WTC11 (cell line): ENCODE measurements at regions not wholly inside any gene's neighbourhood (a gene's known extent, or its start where the extent isn't known, plus 50 kb on each side); places are given as distances from the start of the nearest gene placed in this dataset.

ENCODE experiments used
- ATAC-seq: fragments of 200-7000 bp; cut with Tn5 transposase; 2 replicates; pipeline ENCODE4 v1.10.0; 2021; ENCODE audit warnings: mild to moderate bottlenecking, moderate library complexity
- CTCF ChIA-PET: fragments of 300-600 bp; sonication (Branson Sonifier 250); formaldehyde crosslinking; loops from one replicate; lab custom pipeline; 2021; ENCODE audit warnings: antibody characterized with exemption; lab: Charles Lee
- POLR2A ChIA-PET: fragments of 350-600 bp; sonication (Branson Sonifier 250); formaldehyde crosslinking; loops from one replicate; lab custom pipeline; 2021; ENCODE audit warnings: antibody characterized with exemption; lab: Charles Lee
- DNase-seq: peaks from one replicate; pipeline ENCODE4 v3.0.0; 2021; ENCODE audit warnings: low spot score
- H3K27ac Mint-ChIP-seq: 2 replicates; pipeline ENCODE4 v1.8.0; 2021; ENCODE audit warnings: mixed read lengths
- H3K27me3 Mint-ChIP-seq: 2 replicates; pipeline ENCODE4 v1.8.0; 2021; ENCODE audit warnings: low read depth, mild to moderate bottlenecking, moderate library complexity, mixed read lengths
- H3K36me3 Mint-ChIP-seq: 2 replicates; pipeline ENCODE4 v1.8.0; 2021; ENCODE audit warnings: mixed read lengths
- H3K4me1 Mint-ChIP-seq: 2 replicates; pipeline ENCODE4 v1.8.0; 2022; ENCODE audit warnings: mixed read lengths
- H3K4me3 Mint-ChIP-seq: 2 replicates; pipeline ENCODE4 v1.8.0; 2021; ENCODE audit warnings: mild to moderate bottlenecking, moderate library complexity, mixed read lengths
- H3K9me3 Mint-ChIP-seq: 2 replicates; pipeline ENCODE4 v1.8.0; 2021; ENCODE audit warnings: mixed read lengths
- ATF1 ChIP-seq: sonication (generic); formaldehyde crosslinking; IDR thresholded peaks from 2 replicates; pipeline ENCODE4 v1.8.1; 2023; ENCODE audit warnings: mild to moderate bottlenecking, moderate library complexity, missing genetic modification reagents
- ATF3 ChIP-seq: sonication (generic); formaldehyde crosslinking; conservative IDR thresholded peaks from 2 replicates; pipeline ENCODE4 v1.8.1; 2022; ENCODE audit warnings: mild to moderate bottlenecking, missing genetic modification reagents
- CREB1 ChIP-seq: sonication (generic); formaldehyde crosslinking; IDR thresholded peaks from 2 replicates; pipeline ENCODE4 v1.8.0; 2023; ENCODE audit warnings: mild to moderate bottlenecking, missing genetic modification reagents
- E2F5 ChIP-seq: sonication (generic); formaldehyde crosslinking; IDR thresholded peaks from 2 replicates; pipeline ENCODE4 v1.8.1; 2022; ENCODE audit warnings: mild to moderate bottlenecking, moderate library complexity, missing genetic modification reagents
- NFATC4 ChIP-seq: fragments of 250-450 bp; sonication (Bioruptor Pico); IDR thresholded peaks from 2 replicates; pipeline ENCODE4 v1.9.0; 2021; ENCODE audit warnings: mild to moderate bottlenecking
- NR1H2 ChIP-seq: sonication (generic); formaldehyde crosslinking; IDR thresholded peaks from 2 replicates; pipeline ENCODE4 v1.9.0; 2021; ENCODE audit warnings: mild to moderate bottlenecking, moderate library complexity, missing genetic modification reagents
- NR3C1 ChIP-seq: sonication (generic); formaldehyde crosslinking; conservative IDR thresholded peaks from 2 replicates; pipeline ENCODE4 v1.8.1; 2023; ENCODE audit warnings: low read depth, mild to moderate bottlenecking, missing genetic modification reagents
- RORB ChIP-seq: fragments of 250-450 bp; sonication (Bioruptor Pico); IDR thresholded peaks from 2 replicates; pipeline ENCODE4 v1.9.0; 2021; ENCODE audit warnings: mild to moderate bottlenecking
- SMAD4 ChIP-seq: sonication (generic); formaldehyde crosslinking; IDR thresholded peaks from 2 replicates; pipeline ENCODE4 v1.8.0; 2022; ENCODE audit warnings: mild to moderate bottlenecking, missing genetic modification reagents
- TEAD1 ChIP-seq: sonication (generic); formaldehyde crosslinking; IDR thresholded peaks from 2 replicates; pipeline ENCODE4 v1.8.0; 2022; ENCODE audit warnings: mild to moderate bottlenecking, missing genetic modification reagents
- TEAD4 ChIP-seq: sonication (generic); formaldehyde crosslinking; IDR thresholded peaks from 2 replicates; pipeline ENCODE4 v1.8.0; 2022; ENCODE audit warnings: mild to moderate bottlenecking, missing genetic modification reagents
- ZNF232 ChIP-seq: sonication (generic); formaldehyde crosslinking; IDR thresholded peaks from 2 replicates; pipeline ENCODE4 v1.8.0; 2022; ENCODE audit warnings: mild to moderate bottlenecking, missing genetic modification reagents
- ZNF281 ChIP-seq: sonication (generic); formaldehyde crosslinking; IDR thresholded peaks from 2 replicates; pipeline ENCODE4 v1.8.0; 2023; ENCODE audit warnings: mild to moderate bottlenecking, missing genetic modification reagents
- ZNF396 ChIP-seq: fragments of 250-450 bp; sonication (Bioruptor Pico); IDR thresholded peaks from 2 replicates; pipeline ENCODE4 v1.8.0; 2021; ENCODE audit warnings: mild to moderate bottlenecking, moderate library complexity, borderline replicate concordance
- ZNF416 ChIP-seq: fragments of 250-450 bp; sonication (Bioruptor Pico); IDR thresholded peaks from 2 replicates; pipeline ENCODE4 v1.9.0; 2021; ENCODE audit warnings: mild to moderate bottlenecking, inconsistent platforms
- ZNF532 ChIP-seq: fragments of 250-450 bp; sonication (Bioruptor Pico); IDR thresholded peaks from 2 replicates; pipeline ENCODE4 v1.9.0; 2021; ENCODE audit warnings: mild to moderate bottlenecking, borderline replicate concordance

- Mint-ChIP-seq H3K4me3 (no peak overlapping the region), H3K4me1 (peaks cover 13% of the 10 kb centered on the region), H3K27ac (no peak overlapping the region), H3K36me3 (peaks cover 10% of the 10 kb centered on the region), H3K27me3 (no peaks in the 10 kb centered on the region), H3K9me3 (peaks cover 25% of the 10 kb centered on the region)
- ATAC-seq (no peak), DNase-seq (no peak)
- POLR2A ChIA-PET = no interaction called here
- CTCF ChIA-PET = no interaction called here
- TF ChIP-seq CREB1 (no peak), ATF3 (CRISPR knock-in tag) (no peak), SMAD4 (CRISPR knock-in tag) (no peak), E2F5 (CRISPR knock-in tag) (no peak), TEAD4 (CRISPR knock-in tag) (no peak)
Measured at GRCh38 chr5:126210955-126211354, 212.3 kb upstream of the GRAMD2B start.

GRCh38 chr5:126219616-126220015 lies 203.6 kb upstream of the GRAMD2B start:
- POLR2A ChIA-PET = no interaction called here
- ATAC-seq = no peak
- no peak for DNase-seq
- H3K4me1 Mint-ChIP-seq = peaks cover 6% of the 10 kb centered on the region; the same call in 1 of the 2 replicates
- H3K4me3 Mint-ChIP-seq = no peak overlapping the region
- peaks cover 12% of the 10 kb centered on the region for H3K36me3 Mint-ChIP-seq
- CTCF ChIA-PET = no interaction called here
- no peak overlapping the region for H3K27ac Mint-ChIP-seq
- no peak for TF ChIP-seq ZNF232 (CRISPR knock-in tag)
- TF ChIP-seq ATF1 (CRISPR knock-in tag) = no peak
- no peak for TF ChIP-seq RORB (CRISPR knock-in tag)
- no peak for TF ChIP-seq ZNF532 (CRISPR knock-in tag)
- no peak for TF ChIP-seq E2F5 (CRISPR knock-in tag)
- no peak for TF ChIP-seq ZNF281 (CRISPR knock-in tag)
- no peak for TF ChIP-seq CREB1
- TF ChIP-seq NFATC4 (CRISPR knock-in tag) = no peak
- TF ChIP-seq TEAD1 (CRISPR knock-in tag) = no peak
- no peak for TF ChIP-seq NR3C1 (CRISPR knock-in tag)
- TF ChIP-seq NR1H2 (CRISPR knock-in tag) = no peak
- TF ChIP-seq ZNF396 (CRISPR knock-in tag) = no peak
- no peak for TF ChIP-seq ZNF416
- H3K27me3 Mint-ChIP-seq = no peaks in the 10 kb centered on the region; the same call in 1 of the 2 replicates
- H3K9me3 Mint-ChIP-seq = peaks cover 32% of the 10 kb centered on the region
